CD4-positive, alpha-beta T cell (primary cell): ENCODE measurements at regions not wholly inside any gene's neighbourhood (a gene's known extent, or its start where the extent isn't known, plus 50 kb on each side); places are given as distances from the start of the nearest gene placed in this dataset.

Experiments
- ATAC-seq: fragments of 200-7000 bp; cut with Tn5 transposase; one replicate; pipeline ENCODE4 v1.10.0; 2022; ENCODE audit warnings: mild to moderate bottlenecking; ENCODE audit not compliant: poor library complexity
- CTCF ChIA-PET: fragments of 350-600 bp; sonication (Branson Sonifier 250); formaldehyde crosslinking; loops from one replicate; lab custom pipeline; 2021; ENCODE audit warnings: antibody characterized with exemption, inconsistent platforms; lab: Charles Lee
- POLR2A ChIA-PET: fragments of 350-600 bp; sonication (Branson Sonifier 250); formaldehyde crosslinking; loops from one replicate; lab custom pipeline; 2021; ENCODE audit warnings: antibody characterized with exemption, inconsistent platforms; lab: Charles Lee
- DNase-seq, 14 experiments: peaks; one replicate each; pipeline ENCODE4 v3.0.0-alpha.2; 2013 to 2020; ENCODE audit warnings: mixed read lengths in 2 of 14
- H3K27ac ChIP-seq, 2 donors: one replicate each; pipeline versions ENCODE4 v1.5.1 to v1.7.0; 2013; ENCODE audit warnings: low read length in 2 of 2, low read depth in 1 of 2, mild to moderate bottlenecking in 1 of 2
- H3K27me3 ChIP-seq, 2 experiments: 1 replicate in 1 of 2; 2 replicates in 1 of 2; pipeline versions ENCODE4 v1.6.1 to v1.7.0; 2013; ENCODE audit warnings: low read length in 2 of 2, control low read depth in 1 of 2, mild to moderate bottlenecking in 1 of 2, moderate library complexity in 1 of 2; ENCODE audit not compliant: insufficient read depth in 2 of 2, control insufficient read depth in 1 of 2
- H3K36me3 ChIP-seq: one replicate; pipeline ENCODE4 v1.6.1; 2013; ENCODE audit warnings: low read length, control low read depth; ENCODE audit not compliant: insufficient read depth
- H3K4me1 ChIP-seq: one replicate; pipeline ENCODE4 v1.6.1; 2013; ENCODE audit warnings: low read length, control low read depth; ENCODE audit not compliant: insufficient read depth
- H3K4me3 ChIP-seq: one replicate; pipeline ENCODE4 v1.5.1; 2013; ENCODE audit warnings: mild to moderate bottlenecking, low read length, moderate library complexity
- H3K9me3 ChIP-seq, 2 experiments: 1 replicate in 1 of 2; 2 replicates in 1 of 2; pipeline versions ENCODE4 v1.6.1 to v1.7.0; 2013; ENCODE audit warnings: low read length in 2 of 2, mild to moderate bottlenecking in 2 of 2, control low read depth in 1 of 2, moderate library complexity in 1 of 2; ENCODE audit not compliant: control insufficient read depth in 1 of 2, insufficient read depth in 1 of 2
- H3K27ac Mint-ChIP-seq: one replicate; pipeline ENCODE4 v1.8.0; 2020; ENCODE audit warnings: mixed read lengths
- H3K27me3 Mint-ChIP-seq: one replicate; pipeline ENCODE4 v1.8.0; 2021; ENCODE audit warnings: mixed read lengths
- H3K36me3 Mint-ChIP-seq: one replicate; pipeline ENCODE4 v1.8.0; 2021; ENCODE audit warnings: low read depth, mixed read lengths
- H3K4me1 Mint-ChIP-seq: one replicate; pipeline ENCODE4 v1.8.0; 2021; ENCODE audit warnings: low read depth, mixed read lengths
- H3K4me3 Mint-ChIP-seq: one replicate; pipeline ENCODE4 v1.8.0; 2020; ENCODE audit warnings: mild to moderate bottlenecking, mixed read lengths
- H3K9me3 Mint-ChIP-seq: one replicate; pipeline ENCODE4 v1.8.0; 2020; ENCODE audit warnings: mixed read lengths
- intact Hi-C, 2 experiments: fragments of 100-400 bp; cut with DNase I in 1 of 2; cut with micrococcal nuclease in 1 of 2; formaldehyde crosslinking; loops; one replicate each; pipeline versions ENCODE4 v1.15.1 to v1.9.0; 2023 to 2025; cut with DNase I, micrococcal nuclease
- TF ChIP-seq, protein P1 (sequence below): fragments of 200-600 bp; IDR thresholded peaks from one replicate; pipeline ENCODE4 v1.8.0; 2022; ENCODE audit warnings: antibody characterized with exemption, mild to moderate bottlenecking

DNA sequence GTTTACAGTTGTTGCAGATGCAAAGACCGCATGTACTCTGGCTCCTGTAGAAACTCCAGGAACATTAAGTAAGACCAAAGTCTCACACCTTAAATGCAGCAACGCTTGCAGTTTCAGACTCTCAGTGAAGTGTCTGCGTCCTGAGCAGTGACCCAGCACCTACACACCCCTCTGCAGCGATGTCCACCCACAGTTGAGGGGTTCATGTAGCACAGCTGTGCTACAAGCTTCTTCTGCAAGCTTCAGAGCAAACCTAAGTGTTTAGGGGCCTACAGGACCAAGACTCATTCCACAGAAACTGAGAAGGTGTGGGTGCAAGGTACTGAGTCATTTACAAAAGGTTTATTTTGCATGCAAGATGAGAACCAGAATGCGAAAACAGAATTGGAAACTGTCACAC, 191.0 kb downstream of the IRX2 start:
- TF ChIP-seq, protein P1, sequence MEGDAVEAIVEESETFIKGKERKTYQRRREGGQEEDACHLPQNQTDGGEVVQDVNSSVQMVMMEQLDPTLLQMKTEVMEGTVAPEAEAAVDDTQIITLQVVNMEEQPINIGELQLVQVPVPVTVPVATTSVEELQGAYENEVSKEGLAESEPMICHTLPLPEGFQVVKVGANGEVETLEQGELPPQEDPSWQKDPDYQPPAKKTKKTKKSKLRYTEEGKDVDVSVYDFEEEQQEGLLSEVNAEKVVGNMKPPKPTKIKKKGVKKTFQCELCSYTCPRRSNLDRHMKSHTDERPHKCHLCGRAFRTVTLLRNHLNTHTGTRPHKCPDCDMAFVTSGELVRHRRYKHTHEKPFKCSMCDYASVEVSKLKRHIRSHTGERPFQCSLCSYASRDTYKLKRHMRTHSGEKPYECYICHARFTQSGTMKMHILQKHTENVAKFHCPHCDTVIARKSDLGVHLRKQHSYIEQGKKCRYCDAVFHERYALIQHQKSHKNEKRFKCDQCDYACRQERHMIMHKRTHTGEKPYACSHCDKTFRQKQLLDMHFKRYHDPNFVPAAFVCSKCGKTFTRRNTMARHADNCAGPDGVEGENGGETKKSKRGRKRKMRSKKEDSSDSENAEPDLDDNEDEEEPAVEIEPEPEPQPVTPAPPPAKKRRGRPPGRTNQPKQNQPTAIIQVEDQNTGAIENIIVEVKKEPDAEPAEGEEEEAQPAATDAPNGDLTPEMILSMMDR: no peak
- POLR2A ChIA-PET: no interaction called here
- Mint-ChIP-seq H3K4me3 (no peak overlapping the region), H3K36me3 (no peaks in the 10 kb centered on the region), H3K9me3 (no peaks in the 10 kb centered on the region), H3K27ac (no peak overlapping the region), H3K27me3 (no peaks in the 10 kb centered on the region), H3K4me1 (no peaks in the 10 kb centered on the region)
- no peak for ATAC-seq
- Histone ChIP-seq H3K4me1 (no peaks in the 10 kb centered on the region), H3K36me3 (no peaks in the 10 kb centered on the region), H3K27me3 (no peaks in the 10 kb centered on the region), H3K27ac (no peak overlapping the region), H3K9me3 (peaks cover 0 to 50% of the 10 kb centered on the region in 2 experiments), H3K4me3 (no peak overlapping the region)
- no peak for DNase-seq
- CTCF ChIA-PET: no interaction called here
- intact Hi-C loops: no loop called here

DNA sequence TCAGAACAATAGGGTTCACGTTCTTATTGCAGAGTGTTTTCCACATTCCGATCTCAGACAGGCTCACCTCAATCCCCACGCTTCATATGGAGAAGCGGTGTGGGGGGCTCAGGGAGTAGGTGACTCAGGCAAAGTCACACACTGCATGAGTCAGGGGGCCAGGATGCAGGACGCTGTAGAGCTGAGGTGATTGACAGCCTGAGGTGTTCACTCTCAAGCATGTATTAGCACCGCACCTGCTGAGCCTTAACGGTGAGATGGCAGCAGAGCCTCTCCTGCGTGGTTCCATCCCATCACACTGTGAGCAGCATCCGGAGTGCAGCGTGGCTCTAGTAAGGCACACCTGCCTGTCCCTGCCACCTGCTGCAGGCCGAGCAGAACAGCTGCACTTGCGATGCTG, 194.0 kb downstream of the IRX2 start:
- no peak for DNase-seq
- H3K27ac ChIP-seq: no peak overlapping the region
- Mint-ChIP-seq H3K27ac (no peak overlapping the region), H3K36me3 (no peaks in the 10 kb centered on the region), H3K4me3 (no peak overlapping the region), H3K27me3 (no peaks in the 10 kb centered on the region), H3K9me3 (peaks cover 9% of the 10 kb centered on the region), H3K4me1 (no peaks in the 10 kb centered on the region)
- CTCF ChIA-PET: no interaction called here
- TF ChIP-seq, protein P1: no peak
- intact Hi-C loops: no loop called here
- H3K27me3 ChIP-seq: no peaks in the 10 kb centered on the region
- no peak overlapping the region for H3K4me3 ChIP-seq
- H3K36me3 ChIP-seq: no peaks in the 10 kb centered on the region
- no peak for ATAC-seq
- peaks cover 0 to 26% of the 10 kb centered on the region in 2 experiments for H3K9me3 ChIP-seq
- no peaks in the 10 kb centered on the region for H3K4me1 ChIP-seq
- POLR2A ChIA-PET: no interaction called here

DNA sequence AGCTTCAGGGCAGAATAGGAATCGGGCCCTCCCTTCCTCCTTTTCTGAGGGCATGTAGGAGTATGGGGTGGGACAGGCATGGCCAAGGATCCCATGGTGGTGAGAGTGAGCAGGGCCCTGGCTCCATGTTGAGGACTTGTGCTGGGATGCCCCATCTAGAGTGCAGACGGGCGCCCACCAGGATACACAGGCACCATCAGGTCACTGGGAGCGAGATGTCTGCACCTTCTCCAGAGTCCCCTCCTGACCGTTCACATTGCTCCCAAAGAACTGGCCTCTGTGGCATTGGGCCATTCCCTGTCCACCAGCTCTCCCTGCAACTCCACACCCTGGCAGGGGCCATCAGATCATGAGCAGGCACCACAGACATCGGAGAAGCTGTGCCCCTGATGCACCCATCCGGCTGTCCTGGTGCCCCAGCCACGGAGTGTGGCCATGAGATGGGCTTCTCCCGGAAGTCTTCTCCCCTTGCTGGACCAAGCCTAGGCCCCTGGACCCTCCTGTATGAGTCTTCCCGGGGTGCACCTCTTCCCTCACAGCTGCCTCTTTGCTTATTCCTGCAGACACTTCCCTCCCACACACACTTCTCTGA, 195.0 kb downstream of the IRX2 start:
- Mint-ChIP-seq H3K4me1 (no peaks in the 10 kb centered on the region), H3K9me3 (peaks cover 9% of the 10 kb centered on the region), H3K36me3 (no peaks in the 10 kb centered on the region), H3K4me3 (no peak overlapping the region), H3K27me3 (no peaks in the 10 kb centered on the region), H3K27ac (no peak overlapping the region)
- TF ChIP-seq, protein P1: no peak
- ChIA-PET CTCF (no interaction called here), POLR2A (no interaction called here)
- Histone ChIP-seq H3K4me1 (no peaks in the 10 kb centered on the region), H3K4me3 (no peak overlapping the region), H3K9me3 (peaks cover 0 to 20% of the 10 kb centered on the region in 2 experiments), H3K27me3 (no peaks in the 10 kb centered on the region), H3K27ac (no peak overlapping the region), H3K36me3 (no peaks in the 10 kb centered on the region)
- DNase-seq: no peak
- intact Hi-C loops: no loop called here
- ATAC-seq: no peak
